Prostate gland (tissue), 2 donors: ENCODE measurements at regions not wholly inside any gene's neighbourhood (a gene's known extent, or its start where the extent isn't known, plus 50 kb on each side); places are given as distances from the start of the nearest gene placed in this dataset.

Experiments
- POLR2AphosphoS5 ChIP-seq: sonication (generic); formaldehyde crosslinking; IDR thresholded peaks from one replicate; pipeline ENCODE4 v1.6.1; 2017; ENCODE audit warnings: antibody characterized with exemption
- TF ChIP-seq, protein P1 (sequence below), 4 experiments: fragments of 200-600 bp in 2 of 4; fragments of 450-650 bp in 2 of 4; sonication (generic) in 2 of 4; IDR thresholded peaks; 1 replicate in 3 of 4; 2 replicates in 1 of 4; pipeline ENCODE4 v1.5.1; 2016 to 2019; ENCODE audit warnings: antibody characterized with exemption in 4 of 4, mild to moderate bottlenecking in 2 of 4, moderate library complexity in 2 of 4

DNA sequence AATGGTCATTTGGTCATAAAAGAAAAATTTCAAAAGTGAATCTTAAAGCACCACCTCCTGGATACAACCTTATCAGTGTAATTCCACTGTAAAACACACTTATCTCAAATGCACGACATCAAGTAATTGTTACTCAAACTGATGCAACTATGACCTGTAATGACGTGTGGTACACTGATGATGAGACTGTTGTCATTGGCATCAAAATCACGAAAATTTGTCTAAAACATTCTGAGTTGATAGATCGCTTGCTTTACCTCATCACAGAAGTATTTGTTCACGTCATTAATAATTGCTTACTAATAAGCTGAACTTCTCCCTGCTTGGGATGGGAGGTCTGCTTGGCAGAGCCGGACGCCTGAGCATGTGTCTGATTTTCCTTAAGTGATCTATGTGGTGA, 221.8 kb upstream of the KLF6 start:
- TF ChIP-seq, protein P1, sequence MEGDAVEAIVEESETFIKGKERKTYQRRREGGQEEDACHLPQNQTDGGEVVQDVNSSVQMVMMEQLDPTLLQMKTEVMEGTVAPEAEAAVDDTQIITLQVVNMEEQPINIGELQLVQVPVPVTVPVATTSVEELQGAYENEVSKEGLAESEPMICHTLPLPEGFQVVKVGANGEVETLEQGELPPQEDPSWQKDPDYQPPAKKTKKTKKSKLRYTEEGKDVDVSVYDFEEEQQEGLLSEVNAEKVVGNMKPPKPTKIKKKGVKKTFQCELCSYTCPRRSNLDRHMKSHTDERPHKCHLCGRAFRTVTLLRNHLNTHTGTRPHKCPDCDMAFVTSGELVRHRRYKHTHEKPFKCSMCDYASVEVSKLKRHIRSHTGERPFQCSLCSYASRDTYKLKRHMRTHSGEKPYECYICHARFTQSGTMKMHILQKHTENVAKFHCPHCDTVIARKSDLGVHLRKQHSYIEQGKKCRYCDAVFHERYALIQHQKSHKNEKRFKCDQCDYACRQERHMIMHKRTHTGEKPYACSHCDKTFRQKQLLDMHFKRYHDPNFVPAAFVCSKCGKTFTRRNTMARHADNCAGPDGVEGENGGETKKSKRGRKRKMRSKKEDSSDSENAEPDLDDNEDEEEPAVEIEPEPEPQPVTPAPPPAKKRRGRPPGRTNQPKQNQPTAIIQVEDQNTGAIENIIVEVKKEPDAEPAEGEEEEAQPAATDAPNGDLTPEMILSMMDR (IDR thresholded peaks at IDR 0.05), result no peak
- TF ChIP-seq POLR2AphosphoS5, result no peak
